ENCODE measurements at regions not wholly inside any gene's neighbourhood (a gene's known extent, or its start where the extent isn't known, plus 50 kb on each side); places are given as distances from the start of the nearest gene placed in this dataset.

DNA sequence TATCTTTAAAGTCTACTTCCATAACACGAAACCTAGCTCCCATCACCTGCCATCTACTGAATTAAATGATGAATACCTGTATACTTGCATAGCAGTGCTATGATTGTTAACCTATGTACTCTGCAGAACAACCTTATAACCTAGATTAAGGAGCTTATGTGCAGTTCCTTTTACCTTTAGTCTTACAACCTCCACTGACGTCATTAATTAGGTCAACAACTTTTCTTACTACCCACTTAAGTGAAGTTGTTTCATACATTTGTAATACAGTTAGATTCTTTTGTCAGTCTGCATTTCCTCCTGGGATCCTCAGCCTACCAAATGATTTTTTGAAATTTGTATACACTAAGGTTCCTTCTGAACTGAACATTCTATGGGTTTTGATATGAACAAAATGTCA is 1082.3 kb downstream of the SUCLG1 start:
- no peak for FAIRE-seq

DNA sequence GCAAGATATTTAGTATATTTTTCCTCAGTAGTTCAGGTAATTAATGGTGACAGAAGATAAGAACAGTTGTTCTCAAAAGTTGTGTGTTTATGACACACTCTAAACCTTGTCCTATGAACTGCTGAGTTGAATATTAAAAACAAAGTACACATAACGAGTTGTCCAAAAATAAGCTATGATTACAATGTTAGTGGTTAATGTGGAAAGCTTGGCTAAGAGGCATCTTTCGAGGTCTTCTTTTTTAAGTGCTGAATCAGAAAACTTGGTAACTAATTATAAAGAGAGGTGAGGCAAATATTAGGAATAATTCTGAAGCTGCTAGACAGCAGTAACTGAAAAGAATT is 1088.7 kb downstream of the SUCLG1 start:
- ATAC-seq (no peak), DNase-seq (ENCODE audit: low read depth in 1 of 2, low spot score in 1 of 2) (no peak), FAIRE-seq (no peak)
- Histone ChIP-seq H3K9me3 (peaks cover 3% of the 10 kb centered on the region; the same call in 1 of the 3 replicates), H3K27ac (no peak overlapping the region), H3K4me2 (no peak overlapping the region), H3K4me1 (no peaks in the 10 kb centered on the region), H3K4me3 (no peak overlapping the region)
- no peak for TF ChIP-seq EHF (CRISPR knock-in tag; IDR thresholded peaks at IDR 0.05)
- TF ChIP-seq CEBPB (IDR thresholded peaks at IDR 0.05), result no peak
- TF ChIP-seq RAD21 (conservative IDR thresholded peaks at IDR 0.05 in 1 of 2, IDR thresholded peaks at IDR 0.05 in 1 of 2), result no peak
- no peak for TF ChIP-seq BHLHE40 (IDR thresholded peaks at IDR 0.05; ENCODE audit: low read depth, low read length)
- TF ChIP-seq, protein P1, sequence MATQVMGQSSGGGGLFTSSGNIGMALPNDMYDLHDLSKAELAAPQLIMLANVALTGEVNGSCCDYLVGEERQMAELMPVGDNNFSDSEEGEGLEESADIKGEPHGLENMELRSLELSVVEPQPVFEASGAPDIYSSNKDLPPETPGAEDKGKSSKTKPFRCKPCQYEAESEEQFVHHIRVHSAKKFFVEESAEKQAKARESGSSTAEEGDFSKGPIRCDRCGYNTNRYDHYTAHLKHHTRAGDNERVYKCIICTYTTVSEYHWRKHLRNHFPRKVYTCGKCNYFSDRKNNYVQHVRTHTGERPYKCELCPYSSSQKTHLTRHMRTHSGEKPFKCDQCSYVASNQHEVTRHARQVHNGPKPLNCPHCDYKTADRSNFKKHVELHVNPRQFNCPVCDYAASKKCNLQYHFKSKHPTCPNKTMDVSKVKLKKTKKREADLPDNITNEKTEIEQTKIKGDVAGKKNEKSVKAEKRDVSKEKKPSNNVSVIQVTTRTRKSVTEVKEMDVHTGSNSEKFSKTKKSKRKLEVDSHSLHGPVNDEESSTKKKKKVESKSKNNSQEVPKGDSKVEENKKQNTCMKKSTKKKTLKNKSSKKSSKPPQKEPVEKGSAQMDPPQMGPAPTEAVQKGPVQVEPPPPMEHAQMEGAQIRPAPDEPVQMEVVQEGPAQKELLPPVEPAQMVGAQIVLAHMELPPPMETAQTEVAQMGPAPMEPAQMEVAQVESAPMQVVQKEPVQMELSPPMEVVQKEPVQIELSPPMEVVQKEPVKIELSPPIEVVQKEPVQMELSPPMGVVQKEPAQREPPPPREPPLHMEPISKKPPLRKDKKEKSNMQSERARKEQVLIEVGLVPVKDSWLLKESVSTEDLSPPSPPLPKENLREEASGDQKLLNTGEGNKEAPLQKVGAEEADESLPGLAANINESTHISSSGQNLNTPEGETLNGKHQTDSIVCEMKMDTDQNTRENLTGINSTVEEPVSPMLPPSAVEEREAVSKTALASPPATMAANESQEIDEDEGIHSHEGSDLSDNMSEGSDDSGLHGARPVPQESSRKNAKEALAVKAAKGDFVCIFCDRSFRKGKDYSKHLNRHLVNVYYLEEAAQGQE (IDR thresholded peaks at IDR 0.05), result no peak
- TF ChIP-seq MAFK (IDR thresholded peaks at IDR 0.05; ENCODE audit: partially characterized antibody), result no peak
- no peak for TF ChIP-seq NR3C1 (IDR thresholded peaks at IDR 0.05)
- 13% methylated on average over 2 of the region's 2 CpGs for WGBS (ENCODE audit: missing lambda C conversion rate)
- ChIA-PET POLR2A (no interaction called here), CTCF (no interaction called here)

More for the DNA sequence above, 1082.3 kb downstream of the SUCLG1 start:
- peaks cover 27% of the 10 kb centered on the region; the same call in 1 of the 3 replicates for H3K9me3 ChIP-seq
- ChIA-PET CTCF (interaction anchor here (1.0 kb wide), 1 partner anchor 57 kb away, joined by 3 read pairs; no protein-coding TSS in a partner anchor), POLR2A (no interaction called here)
- no peaks in the 10 kb centered on the region for H3K4me1 ChIP-seq
- TF ChIP-seq EHMT2 (IDR thresholded peaks at IDR 0.05; ENCODE audit: low read depth), result no peak
- TF ChIP-seq, protein P2, sequence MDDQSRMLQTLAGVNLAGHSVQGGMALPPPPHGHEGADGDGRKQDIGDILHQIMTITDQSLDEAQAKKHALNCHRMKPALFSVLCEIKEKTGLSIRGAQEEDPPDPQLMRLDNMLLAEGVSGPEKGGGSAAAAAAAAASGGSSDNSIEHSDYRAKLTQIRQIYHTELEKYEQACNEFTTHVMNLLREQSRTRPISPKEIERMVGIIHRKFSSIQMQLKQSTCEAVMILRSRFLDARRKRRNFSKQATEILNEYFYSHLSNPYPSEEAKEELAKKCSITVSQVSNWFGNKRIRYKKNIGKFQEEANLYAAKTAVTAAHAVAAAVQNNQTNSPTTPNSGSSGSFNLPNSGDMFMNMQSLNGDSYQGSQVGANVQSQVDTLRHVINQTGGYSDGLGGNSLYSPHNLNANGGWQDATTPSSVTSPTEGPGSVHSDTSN (IDR thresholded peaks at IDR 0.05), result no peak
- TF ChIP-seq CBX8 (IDR thresholded peaks at IDR 0.05), result no peak
- TF ChIP-seq CBX2 (IDR thresholded peaks at IDR 0.05; ENCODE audit: borderline replicate concordance, low read depth), result no peak
- TF ChIP-seq JUNB (IDR thresholded peaks at IDR 0.05), result no peak
- TF ChIP-seq, protein P3, sequence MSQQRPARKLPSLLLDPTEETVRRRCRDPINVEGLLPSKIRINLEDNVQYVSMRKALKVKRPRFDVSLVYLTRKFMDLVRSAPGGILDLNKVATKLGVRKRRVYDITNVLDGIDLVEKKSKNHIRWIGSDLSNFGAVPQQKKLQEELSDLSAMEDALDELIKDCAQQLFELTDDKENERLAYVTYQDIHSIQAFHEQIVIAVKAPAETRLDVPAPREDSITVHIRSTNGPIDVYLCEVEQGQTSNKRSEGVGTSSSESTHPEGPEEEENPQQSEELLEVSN (IDR thresholded peaks at IDR 0.05; ENCODE audit: borderline replicate concordance, low read depth), result no peak
- no peak for TF ChIP-seq NR3C1 (IDR thresholded peaks at IDR 0.05)
- TF ChIP-seq NFE2L2 (conservative IDR thresholded peaks at IDR 0.05; ENCODE audit: low read length), result no peak
- no peak for TF ChIP-seq TP53 (CRISPR knock-in tag; IDR thresholded peaks at IDR 0.05)
- TF ChIP-seq MAZ (IDR thresholded peaks at IDR 0.05; ENCODE audit: borderline replicate concordance, low read depth, low read length), result no peak
- TF ChIP-seq POLR2AphosphoS2 (conservative IDR thresholded peaks at IDR 0.05; ENCODE audit: low read length), result no peak
- no peak for TF ChIP-seq FOXS1 (CRISPR knock-in tag; IDR thresholded peaks at IDR 0.05)
- TF ChIP-seq, protein P1 (IDR thresholded peaks at IDR 0.05), result no peak
- TF ChIP-seq, protein P4, sequence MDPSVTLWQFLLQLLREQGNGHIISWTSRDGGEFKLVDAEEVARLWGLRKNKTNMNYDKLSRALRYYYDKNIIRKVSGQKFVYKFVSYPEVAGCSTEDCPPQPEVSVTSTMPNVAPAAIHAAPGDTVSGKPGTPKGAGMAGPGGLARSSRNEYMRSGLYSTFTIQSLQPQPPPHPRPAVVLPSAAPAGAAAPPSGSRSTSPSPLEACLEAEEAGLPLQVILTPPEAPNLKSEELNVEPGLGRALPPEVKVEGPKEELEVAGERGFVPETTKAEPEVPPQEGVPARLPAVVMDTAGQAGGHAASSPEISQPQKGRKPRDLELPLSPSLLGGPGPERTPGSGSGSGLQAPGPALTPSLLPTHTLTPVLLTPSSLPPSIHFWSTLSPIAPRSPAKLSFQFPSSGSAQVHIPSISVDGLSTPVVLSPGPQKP (IDR thresholded peaks at IDR 0.05; ENCODE audit: low read depth, low read length), result no peak
- TF ChIP-seq HOXA7 (CRISPR knock-in tag; IDR thresholded peaks at IDR 0.05), result no peak
- TF ChIP-seq TFCP2L1 (CRISPR knock-in tag; IDR thresholded peaks at IDR 0.05), result no peak
- no peak overlapping the region for H3K27ac ChIP-seq
- H3K4me2 ChIP-seq, result no peak overlapping the region
- WGBS (ENCODE audit: missing lambda C conversion rate), result 5% methylated on average over 2 of the region's 2 CpGs
- DNase-seq (ENCODE audit: low read depth in 1 of 2, low spot score in 1 of 2) (no peak), ATAC-seq (no peak)
- H3K4me3 ChIP-seq, result no peak overlapping the region
